BE2C (cell line): ENCODE measurements at regions not wholly inside any gene's neighbourhood (a gene's known extent, or its start where the extent isn't known, plus 50 kb on each side); places are given as distances from the start of the nearest gene placed in this dataset.

Experiments
- DNase-seq: peaks from one replicate; pipeline ENCODE4 v3.0.0-alpha.2; 2020
- H3K27me3 ChIP-seq: fragments of 250-450 bp; sonication (Bioruptor Pico); 2 replicates; pipeline ENCODE4 v1.5.1; 2020; ENCODE audit warnings: mild to moderate bottlenecking
- H3K36me3 ChIP-seq: fragments of 250-450 bp; sonication (Bioruptor Pico); 2 replicates; pipeline ENCODE4 v1.5.1; 2020; ENCODE audit warnings: mild to moderate bottlenecking
- H3K4me1 ChIP-seq: fragments of 250-450 bp; sonication (Bioruptor Pico); 2 replicates; pipeline ENCODE4 v1.5.1; 2020
- H3K4me3 ChIP-seq: 2 replicates; pipeline ENCODE4 v1.5.1; 2011; ENCODE audit warnings: low read depth, low read length
- H3K9me3 ChIP-seq: fragments of 250-450 bp; sonication (Bioruptor Pico); 2 replicates; pipeline ENCODE4 v1.5.1; 2020
- TF ChIP-seq, protein P1 (sequence below): IDR thresholded peaks from 2 replicates; pipeline ENCODE4 v1.5.1; 2012; ENCODE audit warnings: mild to moderate bottlenecking, low read depth, low read length

DNA sequence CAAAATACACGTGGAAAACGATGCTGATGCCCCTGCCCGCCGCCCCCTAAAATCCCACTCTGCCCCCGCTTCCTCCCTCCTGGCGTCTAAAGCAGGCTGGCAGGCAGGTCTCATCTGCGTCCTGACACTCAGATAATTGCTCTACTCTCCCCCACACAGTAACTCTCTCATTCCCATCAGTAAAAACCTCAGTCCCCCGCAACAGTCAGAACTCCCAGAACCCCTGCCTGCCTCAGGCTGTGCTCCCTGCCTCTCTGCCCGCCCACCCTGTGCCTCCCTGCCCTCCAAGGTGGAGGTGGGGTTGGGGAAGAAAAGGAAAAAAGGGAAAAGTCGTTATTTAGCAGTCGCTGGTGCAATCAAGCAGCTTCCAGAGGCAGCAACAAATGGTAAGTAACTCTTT lies 473.7 kb downstream of the EFNB2 start:
- DNase-seq, result no peak
- TF ChIP-seq, protein P1, sequence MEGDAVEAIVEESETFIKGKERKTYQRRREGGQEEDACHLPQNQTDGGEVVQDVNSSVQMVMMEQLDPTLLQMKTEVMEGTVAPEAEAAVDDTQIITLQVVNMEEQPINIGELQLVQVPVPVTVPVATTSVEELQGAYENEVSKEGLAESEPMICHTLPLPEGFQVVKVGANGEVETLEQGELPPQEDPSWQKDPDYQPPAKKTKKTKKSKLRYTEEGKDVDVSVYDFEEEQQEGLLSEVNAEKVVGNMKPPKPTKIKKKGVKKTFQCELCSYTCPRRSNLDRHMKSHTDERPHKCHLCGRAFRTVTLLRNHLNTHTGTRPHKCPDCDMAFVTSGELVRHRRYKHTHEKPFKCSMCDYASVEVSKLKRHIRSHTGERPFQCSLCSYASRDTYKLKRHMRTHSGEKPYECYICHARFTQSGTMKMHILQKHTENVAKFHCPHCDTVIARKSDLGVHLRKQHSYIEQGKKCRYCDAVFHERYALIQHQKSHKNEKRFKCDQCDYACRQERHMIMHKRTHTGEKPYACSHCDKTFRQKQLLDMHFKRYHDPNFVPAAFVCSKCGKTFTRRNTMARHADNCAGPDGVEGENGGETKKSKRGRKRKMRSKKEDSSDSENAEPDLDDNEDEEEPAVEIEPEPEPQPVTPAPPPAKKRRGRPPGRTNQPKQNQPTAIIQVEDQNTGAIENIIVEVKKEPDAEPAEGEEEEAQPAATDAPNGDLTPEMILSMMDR, result no peak
- H3K27me3 ChIP-seq, result no peaks in the 10 kb centered on the region

DNA sequence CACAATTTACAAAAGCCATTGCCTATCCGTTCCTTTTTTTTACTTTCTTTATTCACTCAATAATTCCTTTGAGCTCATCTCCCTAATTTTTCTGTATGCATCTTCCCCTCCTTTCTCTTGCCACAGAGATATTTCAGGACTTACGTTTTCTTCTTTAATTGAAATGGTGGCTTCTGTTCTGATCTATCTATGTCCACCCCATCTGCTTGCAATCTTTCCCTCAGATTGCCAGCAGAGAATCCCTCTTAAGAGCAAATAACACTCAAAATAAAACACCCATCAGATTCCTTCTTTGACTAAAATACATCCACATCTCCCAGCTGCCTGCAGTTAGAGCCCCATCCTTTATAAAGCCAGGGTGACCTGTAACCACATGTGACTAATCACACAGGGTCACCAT lies 478.6 kb downstream of the EFNB2 start:
- no peak for DNase-seq

More for the DNA sequence above, 473.7 kb downstream of the EFNB2 start:
- no peaks in the 10 kb centered on the region for H3K9me3 ChIP-seq
- no peaks in the 10 kb centered on the region for H3K36me3 ChIP-seq
- no peak overlapping the region for H3K4me3 ChIP-seq
- no peaks in the 10 kb centered on the region for H3K4me1 ChIP-seq

DNA sequence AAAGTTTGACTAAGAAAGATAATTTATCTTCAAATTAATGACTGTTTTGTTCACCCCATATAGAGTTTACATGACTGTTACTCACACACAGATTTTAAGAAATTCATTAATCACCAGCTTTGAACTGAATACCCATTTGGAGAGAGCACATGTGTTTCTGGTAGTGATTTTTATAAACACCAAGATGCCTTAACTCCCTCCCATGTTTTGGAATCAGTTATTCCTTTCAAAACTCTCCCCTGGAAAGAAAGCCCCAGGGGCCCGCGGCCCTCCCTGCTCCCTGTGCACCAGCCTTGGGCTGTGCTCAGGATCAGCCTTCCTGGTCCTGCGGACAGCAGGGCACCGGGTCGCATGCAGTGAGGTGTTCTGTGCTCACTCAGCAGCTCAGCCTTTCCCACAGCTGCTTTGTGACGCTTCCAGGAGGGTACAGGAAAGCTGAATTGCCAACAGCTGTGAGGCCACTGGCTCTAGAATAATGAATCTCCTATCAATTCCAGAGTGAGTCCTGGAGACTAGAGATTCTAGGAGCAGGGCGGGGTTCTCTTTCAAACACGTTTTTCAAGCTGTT lies 483.2 kb downstream of the EFNB2 start:
- no peak overlapping the region for H3K4me3 ChIP-seq
- H3K36me3 ChIP-seq, result no peaks in the 10 kb centered on the region
- no peaks in the 10 kb centered on the region for H3K9me3 ChIP-seq
- DNase-seq, result no peak
- H3K27me3 ChIP-seq, result no peaks in the 10 kb centered on the region
- TF ChIP-seq, protein P1, result no peak
- no peaks in the 10 kb centered on the region; the same call in 1 of the 2 replicates for H3K4me1 ChIP-seq

More for the DNA sequence above, 478.6 kb downstream of the EFNB2 start:
- H3K4me3 ChIP-seq, result no peak overlapping the region
- no peaks in the 10 kb centered on the region for H3K36me3 ChIP-seq
- TF ChIP-seq, protein P1, result no peak
- H3K4me1 ChIP-seq, result no peaks in the 10 kb centered on the region
- H3K9me3 ChIP-seq, result no peaks in the 10 kb centered on the region
- H3K27me3 ChIP-seq, result no peaks in the 10 kb centered on the region

DNA sequence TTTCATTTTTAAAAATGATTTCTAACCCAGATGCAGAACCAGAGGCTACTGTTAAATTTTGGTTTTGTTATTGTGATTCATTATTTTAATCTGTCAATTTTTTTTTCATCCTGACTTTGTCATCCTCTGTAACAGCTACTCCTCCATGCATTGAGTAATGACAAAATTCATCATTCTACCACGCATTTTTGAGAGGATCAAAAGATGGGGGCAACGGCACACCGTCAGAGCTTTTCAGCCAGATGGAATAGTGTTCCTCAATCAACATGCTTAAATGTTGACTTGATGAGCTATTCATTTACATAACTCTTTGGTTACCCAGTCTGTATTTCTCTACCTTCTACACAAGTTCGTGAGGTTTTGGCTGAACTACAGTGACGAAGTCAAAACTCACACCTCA lies 486.3 kb downstream of the EFNB2 start:
- H3K4me1 ChIP-seq, result no peaks in the 10 kb centered on the region; the same call in 1 of the 2 replicates
- H3K4me3 ChIP-seq, result peak overlapping the region; percentile 25; the same call in 1 of the 2 replicates
- H3K27me3 ChIP-seq, result no peaks in the 10 kb centered on the region
- DNase-seq, result no peak
- TF ChIP-seq, protein P1, result no peak
- H3K9me3 ChIP-seq, result no peaks in the 10 kb centered on the region
- H3K36me3 ChIP-seq, result no peaks in the 10 kb centered on the region

DNA sequence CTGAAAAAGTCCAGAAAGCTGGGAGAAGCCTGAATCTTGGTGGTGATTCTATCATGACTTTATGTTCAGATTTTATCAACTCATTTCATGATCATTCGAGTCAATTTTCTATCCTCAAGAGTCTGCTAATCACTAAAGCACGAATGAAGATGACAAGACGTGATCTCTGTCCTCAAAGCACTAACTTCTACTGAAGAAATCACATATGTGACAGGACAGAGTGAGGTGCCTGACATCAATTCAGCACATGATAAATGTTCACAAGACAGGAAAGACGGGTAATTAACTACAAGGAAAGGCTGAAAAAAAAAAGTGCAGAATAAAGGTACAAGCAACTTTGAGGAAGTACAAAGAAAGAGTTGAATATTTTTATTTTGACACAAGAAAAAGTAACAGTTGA lies 487.1 kb downstream of the EFNB2 start:
- H3K4me1 ChIP-seq, result no peaks in the 10 kb centered on the region; the same call in 1 of the 2 replicates
- no peak overlapping the region for H3K4me3 ChIP-seq
- TF ChIP-seq, protein P1, result no peak
- DNase-seq, result no peak
- no peaks in the 10 kb centered on the region for H3K36me3 ChIP-seq
- no peaks in the 10 kb centered on the region for H3K9me3 ChIP-seq
- no peaks in the 10 kb centered on the region for H3K27me3 ChIP-seq

- Histone ChIP-seq H3K27me3 (no peaks in the 10 kb centered on the region), H3K4me3 (no peak overlapping the region), H3K9me3 (no peaks in the 10 kb centered on the region), H3K4me1 (no peaks in the 10 kb centered on the region; the same call in 1 of the 2 replicates), H3K36me3 (no peaks in the 10 kb centered on the region)
- no peak for DNase-seq
- TF ChIP-seq, protein P1, result no peak
These were observed 487.6 kb downstream of the EFNB2 start for GRCh38 chr13:106047859-106048258.
